Transverse colon (tissue), 3 donors: ENCODE measurements at regions not wholly inside any gene's neighbourhood (a gene's known extent, or its start where the extent isn't known, plus 50 kb on each side); places are given as distances from the start of the nearest gene placed in this dataset.

Experiments
- CTCF ChIP-seq, 5 experiments: fragments of 200-600 bp in 3 of 5; fragments of 450-650 bp in 2 of 5; sonication (generic) in 3 of 5; IDR thresholded peaks; 1 replicate in 2 of 5; 2 replicates in 3 of 5; pipeline ENCODE4 v1.5.1; 2016 to 2017; ENCODE audit warnings: antibody characterized with exemption in 5 of 5, inconsistent platforms in 3 of 5, mild to moderate bottlenecking in 2 of 5, moderate library complexity in 1 of 5
- POLR2A ChIP-seq: fragments of 450-650 bp; IDR thresholded peaks from one replicate; pipeline ENCODE4 v1.6.1; 2016; ENCODE audit warnings: antibody characterized with exemption, mild to moderate bottlenecking, moderate library complexity

GRCh38 chr3:178263236-178263916 lies 272.9 kb upstream of the KCNMB2 start:
- TF ChIP-seq CTCF (IDR thresholded peaks at IDR 0.05), result no peak
- no peak for TF ChIP-seq POLR2A
